ENCODE measurements at regions not wholly inside any gene's neighbourhood (a gene's known extent, or its start where the extent isn't known, plus 50 kb on each side); places are given as distances from the start of the nearest gene placed in this dataset.

GRCh38 chr6:4559281-4559875 lies 216.8 kb upstream of the CDYL start:
- no peak for DNase-seq (ENCODE audit: low read depth)

GRCh38 chr6:4554645-4555044 lies 221.6 kb upstream of the CDYL start:
- DNase-seq (ENCODE audit: low read depth) = no peak

- DNase-seq (ENCODE audit: low read depth) = no peak
These were observed 222.8 kb upstream of the CDYL start for GRCh38 chr6:4553387-4553786.

- DNase-seq (ENCODE audit: low read depth) = no peak
These were observed 226.0 kb upstream of the CDYL start for GRCh38 chr6:4550227-4550597.

- no peak for DNase-seq (ENCODE audit: low read depth)
These were observed 226.5 kb upstream of the CDYL start for GRCh38 chr6:4549556-4550226.

GRCh38 chr6:4545893-4546292 lies 230.3 kb upstream of the CDYL start:
- no peak for DNase-seq (ENCODE audit: low read depth)

GRCh38 chr6:4543596-4543995 lies 232.6 kb upstream of the CDYL start:
- DNase-seq (ENCODE audit: low read depth) = no peak

GRCh38 chr6:4533576-4533975 lies 242.6 kb upstream of the CDYL start:
- no peak for DNase-seq (ENCODE audit: low read depth)

GRCh38 chr6:4531406-4531805 lies 244.8 kb upstream of the CDYL start:
- no peak for DNase-seq (ENCODE audit: low read depth)

- DNase-seq (ENCODE audit: low read depth) = no peak
These were observed 253.8 kb upstream of the CDYL start for GRCh38 chr6:4522453-4522852.

- DNase-seq (ENCODE audit: low read depth) = no peak
These were observed 255.1 kb upstream of the CDYL start for GRCh38 chr6:4521070-4521469.

- no peak for DNase-seq (ENCODE audit: low read depth)
These were observed 257.7 kb upstream of the CDYL start for GRCh38 chr6:4518506-4518905.

GRCh38 chr6:4516206-4516605 lies 260.0 kb upstream of the CDYL start:
- DNase-seq (ENCODE audit: low read depth) = no peak

GRCh38 chr6:4513561-4513960 lies 262.6 kb upstream of the CDYL start:
- no peak for DNase-seq (ENCODE audit: low read depth)

- DNase-seq (ENCODE audit: low read depth) = no peak
These were observed 264.1 kb upstream of the CDYL start for GRCh38 chr6:4512051-4512471.

GRCh38 chr6:4511641-4512020 lies 264.6 kb upstream of the CDYL start:
- DNase-seq (ENCODE audit: low read depth) = no peak

GRCh38 chr6:4510906-4511640 lies 265.1 kb upstream of the CDYL start:
- DNase-seq (ENCODE audit: low read depth) = no peak

GRCh38 chr6:4510317-4510716 lies 265.9 kb upstream of the CDYL start:
- DNase-seq (ENCODE audit: low read depth) = no peak

GRCh38 chr6:4509506-4509905 lies 266.7 kb upstream of the CDYL start:
- DNase-seq (ENCODE audit: low read depth) = no peak

- DNase-seq (ENCODE audit: low read depth) = no peak
These were observed 269.4 kb upstream of the CDYL start for GRCh38 chr6:4506792-4507191.

- no peak for DNase-seq (ENCODE audit: low read depth)
These were observed 270.0 kb upstream of the CDYL start for GRCh38 chr6:4506223-4506622.

- no peak for DNase-seq (ENCODE audit: low read depth)
These were observed 271.5 kb upstream of the CDYL start for GRCh38 chr6:4504700-4505099.

- no peak for DNase-seq (ENCODE audit: low read depth)
These were observed 272.5 kb upstream of the CDYL start for GRCh38 chr6:4503700-4504099.

GRCh38 chr6:4496284-4496683 lies 279.9 kb upstream of the CDYL start:
- DNase-seq (ENCODE audit: low read depth) = no peak

Measured in activated gamma-delta T cell treated with anti-CD3 and anti-CD28 coated beads, Interleukin-2, amount 50 U/mL, for 16 hours (primary cell).